SK-N-SH (cell line): ENCODE measurements at regions not wholly inside any gene's neighbourhood (a gene's known extent, or its start where the extent isn't known, plus 50 kb on each side); places are given as distances from the start of the nearest gene placed in this dataset.
A peak's percentile ranks its signal among the peaks of the same experiment; 100 is the strongest.

Experiments
- CTCF ChIA-PET: fragments of 300-600, 350-600 bp; formaldehyde crosslinking; extraction: SDS; loops from one replicate; lab custom pipeline; 2021; lab: Yijun Ruan, JAX
- POLR2A ChIA-PET: fragments of 350-600 bp; sonication (Branson Sonifier 250); formaldehyde crosslinking; extraction: SDS; loops from one replicate; lab custom pipeline; 2020; ENCODE audit warnings: antibody characterized with exemption, inconsistent platforms; lab: Yijun Ruan, JAX
- DNase-seq: peaks from one replicate; pipeline ENCODE4 v3.0.0; 2012
- H2AFZ ChIP-seq: fragments of 200-600 bp; sonication (generic); 2 replicates; pipeline ENCODE4 v1.8.1; 2016; ENCODE audit warnings: antibody characterized with exemption, mild to moderate bottlenecking, low read depth
- H3F3A ChIP-seq: fragments of 200-600 bp; sonication (generic); replicated peaks from 2 replicates; pipeline ENCODE3; 2016; ENCODE audit warnings: antibody characterized with exemption, mild to moderate bottlenecking; ENCODE audit not compliant: insufficient read depth
- H3K27ac ChIP-seq, 2 experiments: fragments of 200-500 bp in 1 of 2; fragments of 200-600 bp in 1 of 2; sonication (Bioruptor generic) in 1 of 2; sonication (generic), shearing (Covaris generic) in 1 of 2; 2 replicates each; pipeline versions ENCODE4 v1.5.1 to v1.6.1; 2014 to 2016; ENCODE audit warnings: low read depth in 2 of 2, inconsistent platforms in 1 of 2, low read length in 1 of 2, mild to moderate bottlenecking in 1 of 2, mixed read lengths in 1 of 2
- H3K27me3 ChIP-seq: fragments of 200-600 bp; sonication (generic), shearing (Covaris generic); 2 replicates; pipeline ENCODE4 v1.6.1; 2016; ENCODE audit warnings: mixed run types; ENCODE audit not compliant: insufficient read depth
- H3K36me3 ChIP-seq, 2 experiments: fragments of 200-500 bp in 1 of 2; fragments of 200-600 bp in 1 of 2; sonication (Bioruptor generic) in 1 of 2; sonication (generic) in 1 of 2; replicated peaks in 1 of 2; 2 replicates each; pipeline versions ENCODE3 to v1.5.1; 2014 to 2016; ENCODE audit warnings: low read length in 1 of 2, mild to moderate bottlenecking in 1 of 2; ENCODE audit not compliant: insufficient read depth in 2 of 2, control insufficient read depth in 1 of 2
- H3K4me1 ChIP-seq, 2 experiments: fragments of 200-500 bp in 1 of 2; fragments of 200-600 bp in 1 of 2; sonication (Bioruptor generic) in 1 of 2; sonication (generic), shearing (Covaris generic) in 1 of 2; 2 replicates each; pipeline versions ENCODE4 v1.5.1 to v1.6.1; 2014 to 2016; ENCODE audit warnings: low read depth in 1 of 2, low read length in 1 of 2, mixed run types in 1 of 2; ENCODE audit not compliant: insufficient read depth in 2 of 2, control insufficient read depth in 1 of 2
- H3K4me2 ChIP-seq: fragments of 200-600 bp; sonication (generic), shearing (Covaris generic); 2 replicates; pipeline ENCODE4 v1.6.1; 2017; ENCODE audit warnings: mixed run types
- H3K4me3 ChIP-seq, 2 experiments: fragments of 200-500 bp in 1 of 2; fragments of 200-600 bp in 1 of 2; sonication (Bioruptor generic) in 1 of 2; sonication (generic), shearing (Covaris generic) in 1 of 2; 2 replicates each; pipeline versions ENCODE4 v1.5.1 to v1.8.1; 2014 to 2016; ENCODE audit warnings: low read depth in 2 of 2, inconsistent platforms in 1 of 2, low read length in 1 of 2, mild to moderate bottlenecking in 1 of 2, mixed read lengths in 1 of 2, moderate library complexity in 1 of 2
- H3K79me2 ChIP-seq: fragments of 200-600 bp; sonication (generic); 2 replicates; pipeline ENCODE4 v1.8.1; 2017; ENCODE audit warnings: mild to moderate bottlenecking; ENCODE audit not compliant: insufficient read depth
- H3K9ac ChIP-seq: fragments of 200-600 bp; sonication (generic); 2 replicates; pipeline ENCODE4 v1.6.1; 2017; ENCODE audit warnings: mixed run types
- H3K9me2 ChIP-seq: fragments of 200-600 bp; sonication (generic); 2 replicates; pipeline ENCODE4 v1.6.1; 2017; ENCODE audit warnings: mixed run types
- H3K9me3 ChIP-seq: fragments of 200-600 bp; sonication (generic); 2 replicates; pipeline ENCODE4 v1.6.1; 2017; ENCODE audit warnings: mixed run types, mild to moderate bottlenecking, moderate library complexity
- H4K20me1 ChIP-seq: fragments of 200-600 bp; sonication (generic); 2 replicates; pipeline ENCODE4 v1.6.1; 2017; ENCODE audit warnings: mild to moderate bottlenecking, mixed run types; ENCODE audit not compliant: insufficient read depth
- CTCF ChIP-seq: fragments of 200-600 bp; sonication (generic); IDR thresholded peaks from 2 replicates; pipeline ENCODE4 v1.6.1; 2017; ENCODE audit warnings: antibody characterized with exemption, mild to moderate bottlenecking, moderate library complexity
- FOSL2 ChIP-seq: IDR thresholded peaks from 2 replicates; pipeline ENCODE4 v1.4.0; 2012; ENCODE audit warnings: low read depth, mild to moderate bottlenecking, moderate library complexity, borderline replicate concordance
- FOXM1 ChIP-seq: IDR thresholded peaks from 2 replicates; pipeline ENCODE4 v1.4.0; 2012; ENCODE audit warnings: low read depth, mild to moderate bottlenecking
- IRF3 ChIP-seq: fragments of 150-350 bp; IDR thresholded peaks from 2 replicates; pipeline ENCODE4 v1.6.1; 2016; ENCODE audit warnings: mild to moderate bottlenecking, low read depth, low read length
- JUND ChIP-seq: IDR thresholded peaks from 2 replicates; pipeline ENCODE4 v1.4.0; 2012
- MAX ChIP-seq: IDR thresholded peaks from 2 replicates; pipeline ENCODE4 v1.4.0; 2012; ENCODE audit warnings: low read depth
- MEF2A ChIP-seq: IDR thresholded peaks from 2 replicates; pipeline ENCODE4 v1.4.0; 2012; ENCODE audit warnings: low read depth, borderline replicate concordance
- NFIC ChIP-seq: IDR thresholded peaks from 2 replicates; pipeline ENCODE4 v1.4.0; 2012; ENCODE audit warnings: borderline replicate concordance
- NRF1 ChIP-seq: IDR thresholded peaks from 2 replicates; pipeline ENCODE4 v1.6.1; 2012; ENCODE audit warnings: low read depth, mild to moderate bottlenecking, low read length
- PBX3 ChIP-seq: IDR thresholded peaks from 2 replicates; pipeline ENCODE4; 2012
- RAD21 ChIP-seq: IDR thresholded peaks from 2 replicates; pipeline ENCODE4 v1.6.1; 2012; ENCODE audit warnings: mild to moderate bottlenecking, low read length
- REST ChIP-seq: IDR thresholded peaks from 2 replicates; pipeline ENCODE4 v1.6.1; 2012; ENCODE audit warnings: mild to moderate bottlenecking, low read depth, low read length, moderate library complexity
- RXRA ChIP-seq: IDR thresholded peaks from 2 replicates; pipeline ENCODE4 v1.4.0; 2012; ENCODE audit warnings: low read depth, mild to moderate bottlenecking, borderline replicate concordance
- SMC3 ChIP-seq: IDR thresholded peaks from 2 replicates; pipeline ENCODE4 v1.6.1; 2012; ENCODE audit warnings: low read depth, low read length, improper control_type of control experiment
- TCF12 ChIP-seq: IDR thresholded peaks from 2 replicates; pipeline ENCODE4 v1.4.0; 2012
- USF2 ChIP-seq: fragments of 150-350 bp; IDR thresholded peaks from 2 replicates; pipeline ENCODE4 v1.6.1; 2017; ENCODE audit warnings: antibody characterized with exemption, low read length, low read depth, borderline replicate concordance
- WGBS: methylation state at CpG from one replicate; pipeline ENCODE4 v1.1.6; 2017; ENCODE audit warnings: low lambda C conversion rate; 5-methylcytosine and 5-hydroxymethylcytosine counted together

- no peak overlapping the region for H3K27ac ChIP-seq
- TF ChIP-seq FOSL2: no peak
- TF ChIP-seq SMC3: peak; percentile 73
- TF ChIP-seq NRF1: no peak
- peak; percentile 97 for TF ChIP-seq CTCF
- TF ChIP-seq RAD21: peak; percentile 91
- no peaks in the 10 kb centered on the region for H3F3A ChIP-seq
- no peaks in the 10 kb centered on the region for H4K20me1 ChIP-seq
- no peak overlapping the region for H3K4me2 ChIP-seq
- ChIA-PET CTCF (interaction anchor here (0.5 to 2.6 kb wide), 42 partner anchors 9 to 650 kb away, joined by 3 to 53 read pairs (median 4); no protein-coding TSS in a partner anchor), POLR2A (no interaction called here)
- H2AFZ ChIP-seq: no peak overlapping the region
- no peak overlapping the region for H3K9ac ChIP-seq
- peak; percentile 6 for DNase-seq
- H3K4me1 ChIP-seq: no peaks in the 10 kb centered on the region; a peak in 1 of 4 replicates
- WGBS: 0% methylated on average over 1 of the region's 1 CpG
- H3K27me3 ChIP-seq: no peaks in the 10 kb centered on the region
- H3K4me3 ChIP-seq: no peak overlapping the region; a peak in 1 of 4 replicates
- H3K36me3 ChIP-seq: no peaks in the 10 kb centered on the region
- no peaks in the 10 kb centered on the region for H3K9me2 ChIP-seq
- no peaks in the 10 kb centered on the region for H3K9me3 ChIP-seq
- H3K79me2 ChIP-seq: no peaks in the 10 kb centered on the region
Observed at GRCh38 chr10:55091691-55092328, 290.8 kb upstream of the PCDH15 start.

GRCh38 chr10:55078121-55078520 is 277.1 kb upstream of the PCDH15 start:
- ChIA-PET CTCF (interaction anchor here (1.4 to 3.5 kb wide), 2 partner anchors 14 to 552 kb away, joined by 3 to 18 read pairs; no protein-coding TSS in a partner anchor), POLR2A (no interaction called here)
- no peak overlapping the region for H3K4me2 ChIP-seq

More at GRCh38 chr10:55078121-55078520, 277.1 kb upstream of the PCDH15 start:
- Histone ChIP-seq H3K4me3 (no peak overlapping the region), H3K79me2 (no peaks in the 10 kb centered on the region), H3K4me1 (no peaks in the 10 kb centered on the region), H3K9ac (no peak overlapping the region), H3K9me2 (no peaks in the 10 kb centered on the region), H3K36me3 (no peaks in the 10 kb centered on the region), H3F3A (no peaks in the 10 kb centered on the region), H3K9me3 (no peaks in the 10 kb centered on the region), H3K27me3 (no peaks in the 10 kb centered on the region), H2AFZ (no peak overlapping the region), H4K20me1 (no peaks in the 10 kb centered on the region), H3K27ac (no peak overlapping the region)
- no peak for DNase-seq
- no peak for TF ChIP-seq JUND
- TF ChIP-seq PBX3: no peak
- TF ChIP-seq USF2: no peak
- TF ChIP-seq NFIC: no peak
- TF ChIP-seq REST: no peak
- TF ChIP-seq RXRA: no peak
- TF ChIP-seq SMC3: no peak
- TF ChIP-seq MEF2A: no peak
- no peak for TF ChIP-seq RAD21
- no peak for TF ChIP-seq FOXM1
- TF ChIP-seq TCF12: no peak
- TF ChIP-seq MAX: no peak
- no peak for TF ChIP-seq IRF3
- 41% methylated on average over 1 of the region's 1 CpG for WGBS
